HG03280 (cell line): ENCODE measurements at regions not wholly inside any gene's neighbourhood (a gene's known extent, or its start where the extent isn't known, plus 50 kb on each side); places are given as distances from the start of the nearest gene placed in this dataset.
"Not testable (repeated sequence)": the region's sequence is repeated elsewhere in the genome, so short reads cannot be mapped to it uniquely, and the experiment has no call there.

Source experiments
- ATAC-seq: cut with Tn5 transposase; IDR thresholded peaks from one replicate; pipeline ENCODE4 v1.9.1; 2021; ENCODE audit warnings: mild to moderate bottlenecking, moderate library complexity; ENCODE audit not compliant: unreplicated experiment

DNA sequence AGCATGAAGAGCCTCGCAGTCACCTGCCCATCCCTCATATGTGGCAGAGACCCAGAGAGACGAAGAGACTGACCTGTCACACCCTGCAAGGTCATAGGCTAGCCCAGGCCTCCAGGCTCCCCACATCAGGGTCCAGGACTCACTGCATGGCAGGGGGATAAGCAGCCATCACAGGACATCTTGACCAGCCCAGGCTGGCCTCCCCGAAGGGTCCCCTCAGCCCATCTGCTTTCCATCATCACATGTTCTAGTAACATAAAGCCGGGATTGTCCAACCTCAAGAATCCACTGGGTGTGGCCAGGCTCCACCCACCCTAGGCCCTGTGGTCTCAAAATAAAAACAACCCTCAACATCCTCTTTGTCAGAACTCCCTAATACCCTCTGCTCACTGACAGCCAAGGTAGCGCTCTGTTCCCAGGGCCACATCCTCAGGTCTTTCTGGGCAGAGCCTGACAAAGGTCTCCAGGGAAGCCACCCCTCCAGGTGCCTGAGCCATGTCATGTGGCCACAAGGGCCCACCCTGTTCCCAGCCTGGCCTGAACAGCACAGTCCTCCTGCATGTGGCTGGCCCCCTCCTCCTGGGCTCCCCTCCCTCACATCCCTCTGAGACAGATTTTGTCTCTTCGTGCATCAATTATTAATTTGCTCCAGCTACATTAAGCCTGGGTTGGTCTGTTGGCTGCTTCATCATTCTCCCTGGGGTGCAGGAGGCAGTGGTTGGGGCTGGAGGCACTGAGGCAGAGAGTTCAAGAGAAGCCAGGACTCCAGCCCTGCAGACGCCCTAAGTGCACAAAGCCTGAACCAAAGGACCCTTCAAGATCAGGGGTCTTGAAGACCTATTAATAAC lies 131.8 kb upstream of the UNC5B start:
- no peak for ATAC-seq

- ATAC-seq, result no peak
These were observed 131.2 kb upstream of the UNC5B start for GRCh38 chr10:71081229-71081560.

GRCh38 chr10:71081912-71082311 lies 130.5 kb upstream of the UNC5B start:
- ATAC-seq, result no peak

GRCh38 chr10:71082960-71083715 lies 129.2 kb upstream of the UNC5B start:
- no peak for ATAC-seq

- ATAC-seq, result no peak
These were observed 128.7 kb upstream of the UNC5B start for GRCh38 chr10:71083716-71083975.

DNA sequence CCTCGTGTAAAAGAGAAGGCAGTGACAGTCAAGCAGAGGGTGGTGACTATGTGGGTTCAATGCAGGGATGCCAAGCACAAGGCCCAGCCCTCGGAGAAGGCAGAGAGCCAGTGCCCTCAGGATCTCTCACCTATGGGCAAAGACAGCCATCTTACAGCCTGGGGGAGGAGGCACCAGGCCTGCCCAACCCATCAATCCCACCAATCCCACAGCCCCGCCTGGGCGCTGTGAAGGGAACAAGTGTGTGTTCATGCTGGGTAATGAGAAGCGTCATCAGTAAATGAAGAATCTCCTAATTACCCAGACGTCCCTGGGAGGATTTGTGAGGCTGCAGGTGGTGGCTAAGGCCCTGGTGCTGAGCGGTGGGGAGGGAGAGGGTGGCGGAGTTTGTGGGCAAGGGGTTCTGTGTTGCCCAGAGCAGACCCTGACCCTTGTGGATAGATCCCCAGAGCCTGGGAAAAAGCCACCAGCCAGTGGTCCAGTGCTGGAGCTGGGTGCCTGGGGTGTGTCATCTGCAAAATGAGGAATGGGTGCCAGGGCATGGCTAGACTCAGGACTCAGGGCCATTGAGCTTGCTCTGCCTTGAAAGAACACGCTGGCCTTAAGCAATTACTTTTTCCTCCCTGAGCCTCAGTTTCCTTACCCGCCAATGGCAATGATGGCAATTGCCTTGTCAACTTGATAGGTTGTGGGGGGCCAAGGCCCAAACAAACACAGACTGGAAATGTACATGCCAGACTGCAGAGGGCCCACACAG lies 128.1 kb upstream of the UNC5B start:
- ATAC-seq, result no peak

DNA sequence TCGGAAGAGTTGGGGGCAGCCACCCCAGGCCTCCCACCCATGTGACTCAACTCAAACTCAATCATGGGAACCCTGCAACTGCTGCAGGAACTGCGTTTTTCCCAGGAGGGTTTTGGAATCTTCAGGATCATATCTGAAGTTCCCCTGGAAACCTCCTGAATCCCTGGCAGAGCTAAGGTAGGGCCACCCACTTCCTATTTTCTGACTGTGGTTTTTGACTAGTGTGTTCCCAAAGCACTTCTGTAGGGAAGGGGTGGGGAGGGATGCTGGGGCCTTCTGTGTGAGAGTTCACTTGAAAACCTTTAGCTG lies 127.6 kb upstream of the UNC5B start:
- no peak for ATAC-seq

DNA sequence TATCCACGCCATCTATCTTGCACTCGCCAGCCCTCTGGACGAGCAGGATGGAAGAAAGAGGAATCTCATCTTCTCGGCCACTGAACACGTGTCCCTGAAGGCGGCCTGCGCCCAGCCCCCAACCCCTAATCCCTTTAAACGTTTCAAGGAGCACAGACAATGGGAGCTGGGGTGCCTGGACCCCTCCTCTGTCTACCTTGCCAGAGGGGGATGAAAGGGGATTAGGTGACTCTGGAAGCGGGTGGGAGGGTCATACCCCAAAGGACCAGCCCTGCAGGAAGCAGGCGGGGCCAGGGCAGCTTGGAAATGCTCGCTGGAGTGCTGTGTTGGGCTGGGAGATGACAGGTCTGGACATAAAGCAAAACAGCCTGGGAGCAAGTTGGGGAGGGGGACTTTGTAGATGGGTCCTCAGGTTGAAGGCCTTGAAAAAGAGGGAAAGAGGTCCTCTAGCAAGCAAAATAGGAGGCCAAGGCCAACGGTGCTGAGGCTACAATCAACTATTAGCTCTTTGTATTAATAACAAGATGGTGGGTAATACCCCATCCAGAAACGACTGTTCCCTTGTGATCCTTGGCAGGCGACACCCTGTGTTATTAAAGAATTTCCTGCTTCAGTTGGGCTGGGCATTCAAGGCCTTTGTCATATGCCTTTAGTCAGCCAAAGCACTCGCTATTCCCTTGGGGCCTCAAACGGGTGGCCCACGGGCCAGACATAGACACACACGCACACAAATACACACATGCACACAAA lies 126.5 kb upstream of the UNC5B start:
- ATAC-seq, result no peak

- ATAC-seq, result no peak
These were observed 125.8 kb upstream of the UNC5B start for GRCh38 chr10:71086439-71087080.

- ATAC-seq, result no peak
These were observed 124.7 kb upstream of the UNC5B start for GRCh38 chr10:71087622-71088021.

DNA sequence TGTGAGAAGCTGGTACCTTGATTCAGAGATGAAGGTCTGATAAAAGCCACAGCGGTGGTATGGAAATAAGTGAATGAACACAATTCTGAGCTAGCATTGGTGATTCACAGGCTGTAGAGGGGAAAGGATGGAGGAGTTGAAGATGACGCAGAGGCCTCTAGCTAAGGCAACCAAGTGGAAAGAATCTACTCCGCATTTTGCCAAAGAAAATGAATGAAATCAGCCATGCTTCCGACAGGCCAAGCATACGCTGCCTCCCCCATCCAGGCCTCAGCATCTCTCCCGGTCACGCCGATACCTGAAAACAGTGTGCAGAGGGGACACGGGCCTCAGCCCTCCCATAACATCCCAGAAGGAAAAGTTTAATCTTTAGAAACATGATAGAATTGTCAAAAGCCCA lies 124.3 kb upstream of the UNC5B start:
- no peak for ATAC-seq

GRCh38 chr10:71088578-71088977 lies 123.8 kb upstream of the UNC5B start:
- not testable (repeated sequence) for ATAC-seq

DNA sequence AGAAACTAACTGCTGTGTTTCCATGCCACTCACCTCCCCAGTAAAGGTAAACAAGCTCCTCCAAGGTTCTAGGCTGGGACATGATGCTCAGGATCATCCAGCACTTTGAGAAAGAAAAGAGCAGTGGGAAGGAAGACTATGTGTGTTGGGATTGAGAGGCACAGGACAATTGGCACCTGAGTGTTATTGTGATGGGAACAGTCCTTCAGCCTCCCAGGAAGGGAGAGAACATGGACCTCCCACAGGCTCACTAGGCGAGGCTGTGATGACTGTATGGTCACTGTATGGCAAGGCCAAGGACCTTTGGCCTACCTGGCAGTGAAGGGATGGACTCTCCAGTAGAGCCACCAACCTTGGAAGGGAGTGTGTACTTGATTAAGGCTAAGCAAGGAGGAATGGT lies 123.2 kb upstream of the UNC5B start:
- no peak for ATAC-seq

- ATAC-seq, result no peak
These were observed 122.0 kb upstream of the UNC5B start for GRCh38 chr10:71090330-71090729.

DNA sequence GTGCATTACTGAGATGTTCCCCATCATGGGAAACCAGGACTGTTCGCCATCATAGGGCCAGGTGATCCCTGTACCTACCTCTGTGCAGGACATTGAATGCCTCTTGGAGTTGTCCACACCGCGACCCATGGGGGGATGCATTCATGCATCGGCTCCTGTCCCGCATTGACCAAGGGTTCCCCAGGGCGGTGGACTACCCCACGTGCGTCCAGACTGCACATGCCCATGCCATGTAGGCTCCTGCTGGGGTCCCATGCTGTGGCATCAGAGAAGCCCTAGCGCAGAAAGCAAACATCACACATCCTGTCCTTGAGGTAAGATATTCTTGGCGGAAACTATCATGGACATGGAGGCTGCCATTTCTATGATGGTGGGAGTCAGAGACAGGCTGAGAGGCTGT lies 121.6 kb upstream of the UNC5B start:
- no peak for ATAC-seq

DNA sequence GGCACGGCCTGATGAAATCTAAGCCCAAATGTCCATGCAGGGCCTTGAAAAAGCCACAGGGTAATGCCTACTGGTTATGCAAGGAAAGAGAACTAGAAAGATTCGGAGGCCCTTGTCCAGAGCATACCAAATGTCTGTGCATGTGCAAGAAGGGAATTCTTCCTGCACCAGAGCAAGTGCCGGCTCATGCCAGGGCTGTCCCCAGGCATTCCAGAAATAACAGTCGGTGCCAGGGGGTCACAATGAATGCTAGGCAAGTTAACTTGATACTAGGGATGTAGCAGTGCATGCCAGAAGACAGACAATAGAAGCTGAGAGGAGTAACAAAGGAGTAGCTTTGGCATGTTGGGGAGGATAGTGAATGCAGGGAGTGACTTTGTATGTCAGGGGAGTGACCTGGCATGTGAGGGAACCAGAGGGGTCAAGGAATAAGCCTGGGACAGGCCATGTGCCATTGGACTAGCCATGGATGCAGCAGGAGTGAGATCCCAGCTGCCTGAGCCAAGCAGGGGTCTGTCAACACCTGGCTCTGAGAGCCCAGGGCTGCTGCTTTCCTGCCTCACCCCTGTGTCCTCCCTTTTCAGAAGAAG lies 119.5 kb upstream of the UNC5B start:
- ATAC-seq, result no peak

GRCh38 chr10:71093531-71093930 lies 118.8 kb upstream of the UNC5B start:
- ATAC-seq, result no peak

DNA sequence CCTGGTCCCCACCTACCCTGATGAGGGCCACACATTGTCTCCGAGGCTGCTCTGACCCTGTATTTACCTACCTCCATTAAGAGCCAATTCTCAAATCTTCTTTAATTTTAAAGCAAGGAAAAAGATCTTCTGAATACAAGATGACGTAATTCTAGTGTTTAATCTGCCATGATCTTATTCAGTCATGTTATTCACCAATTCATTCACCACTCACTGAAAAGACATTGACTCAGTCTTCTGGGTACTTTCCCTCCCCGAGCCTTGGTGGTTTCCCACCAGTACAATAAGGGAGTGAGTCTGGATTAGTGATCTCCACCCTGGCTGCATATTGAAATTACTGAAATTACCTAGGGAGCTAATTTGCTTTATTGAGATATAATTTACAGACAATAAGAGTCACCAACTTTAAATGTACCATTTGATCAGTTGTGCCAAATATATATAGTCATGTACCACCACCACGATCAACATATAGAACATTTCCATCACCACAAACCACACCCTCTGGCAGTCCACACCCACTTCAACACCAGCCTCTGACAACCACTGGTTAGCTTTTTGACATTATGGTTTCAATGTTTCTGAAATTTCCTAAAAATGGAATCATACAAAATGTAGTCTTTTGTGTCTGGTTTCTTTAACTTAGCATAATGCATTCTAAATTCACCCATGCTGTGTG lies 117.5 kb upstream of the UNC5B start:
- ATAC-seq, result no peak

DNA sequence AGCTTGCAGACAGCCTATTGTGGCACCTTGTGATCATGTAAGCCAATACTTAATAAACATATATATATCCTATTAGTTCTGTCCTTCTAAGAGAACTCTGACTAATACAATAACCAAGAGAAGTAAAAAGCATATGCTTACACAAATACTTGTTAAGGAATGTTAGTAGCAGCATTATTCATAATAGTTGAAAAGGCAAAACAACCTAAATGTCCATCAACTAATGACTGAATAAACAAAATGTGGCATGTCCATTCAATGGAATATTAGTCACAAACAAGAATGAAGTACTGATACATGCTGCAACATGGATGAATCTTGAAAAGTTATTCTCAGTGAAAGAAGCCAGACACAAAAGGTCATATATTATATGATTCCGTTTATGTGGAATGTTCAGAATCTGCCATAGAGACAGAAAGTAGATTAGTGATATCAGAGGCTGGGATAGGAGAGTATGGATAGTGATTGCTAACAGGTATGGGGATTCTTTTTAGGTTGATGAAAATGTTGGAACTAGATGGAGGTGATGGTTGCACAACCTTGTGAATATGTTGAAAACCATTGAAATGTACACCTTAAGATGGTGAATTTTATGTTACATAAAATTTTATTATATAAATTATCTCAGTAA lies 112.5 kb upstream of the UNC5B start:
- ATAC-seq, result no peak

GRCh38 chr10:71103961-71104360 lies 108.4 kb upstream of the UNC5B start:
- no peak for ATAC-seq
